Ectodermal cell (in vitro differentiated cells): ENCODE measurements at regions not wholly inside any gene's neighbourhood (a gene's known extent, or its start where the extent isn't known, plus 50 kb on each side); places are given as distances from the start of the nearest gene placed in this dataset.

Experiments used
- H3K27ac ChIP-seq: 2 replicates; pipeline ENCODE4 v1.7.0; 2013; ENCODE audit warnings: mild to moderate bottlenecking, low read depth, low read length; ENCODE audit not compliant: insufficient read depth, poor library complexity, severe bottlenecking
- H3K27me3 ChIP-seq: 2 replicates; pipeline ENCODE4 v1.7.0; 2013; ENCODE audit warnings: mild to moderate bottlenecking, low read length; ENCODE audit not compliant: insufficient read depth, control insufficient read depth, poor library complexity, severe bottlenecking
- H3K36me3 ChIP-seq: one replicate; pipeline ENCODE4 v1.7.0; 2013; ENCODE audit warnings: low read length; ENCODE audit not compliant: control insufficient read depth, insufficient read depth
- H3K4me1 ChIP-seq: one replicate; pipeline ENCODE4 v1.7.0; 2013; ENCODE audit warnings: low read length; ENCODE audit not compliant: control insufficient read depth, insufficient read depth
- H3K4me3 ChIP-seq: 2 replicates; pipeline ENCODE4 v1.7.0; 2013; ENCODE audit warnings: low read depth, low read length, control low read depth; ENCODE audit not compliant: insufficient read depth
- H3K9me3 ChIP-seq: 2 replicates; pipeline ENCODE4 v1.7.0; 2013; ENCODE audit warnings: mild to moderate bottlenecking, low read length, moderate library complexity; ENCODE audit not compliant: control insufficient read depth
- WGBS, 2 experiments: methylation state at CpG; one replicate each; pipeline ENCODE4 v1.1.7; 2013; ENCODE audit warnings: missing lambda C conversion rate in 2 of 2; 5-methylcytosine and 5-hydroxymethylcytosine counted together

DNA sequence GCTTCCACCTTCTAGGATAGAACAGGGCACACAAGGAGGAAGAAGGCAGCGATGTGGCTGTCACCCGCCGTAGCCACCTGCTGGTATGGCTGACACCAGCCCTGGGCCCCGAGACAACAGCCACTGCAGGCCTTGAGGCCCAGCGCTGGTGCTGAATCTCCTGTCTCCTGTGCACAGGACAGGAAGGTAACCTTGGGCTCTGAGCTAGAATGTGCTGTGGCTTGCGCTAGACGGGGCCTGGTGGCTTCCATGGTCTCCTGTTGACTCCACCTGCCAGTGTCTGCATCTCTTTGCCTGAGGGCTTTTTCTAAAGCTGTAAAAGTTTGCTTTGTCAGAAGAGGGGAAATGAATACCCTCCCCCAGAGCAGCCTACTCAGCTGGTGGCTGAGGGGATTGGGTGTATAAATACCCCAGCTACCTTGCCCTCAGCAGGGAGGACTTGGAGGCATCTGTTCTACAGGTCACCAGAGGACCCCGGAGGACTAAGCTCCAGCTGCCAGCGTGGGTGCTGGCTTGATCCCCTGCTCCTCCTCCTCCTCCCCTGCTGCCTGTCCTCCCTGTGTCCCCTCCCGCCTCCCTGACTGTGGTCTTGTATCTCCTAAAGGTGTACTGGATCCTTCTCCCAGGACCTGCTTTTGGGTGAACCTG is 76.1 kb upstream of the SDK2 start:
- Histone ChIP-seq H3K27ac (peak overlapping the region; percentile 83), H3K4me3 (no peak overlapping the region), H3K27me3 (no peaks in the 10 kb centered on the region), H3K36me3 (no peaks in the 10 kb centered on the region), H3K4me1 (peaks cover 25% of the 10 kb centered on the region), H3K9me3 (no peaks in the 10 kb centered on the region)
- WGBS, 2 experiments: 83 to 85% methylated on average over 10 of the region's 10 CpGs

DNA sequence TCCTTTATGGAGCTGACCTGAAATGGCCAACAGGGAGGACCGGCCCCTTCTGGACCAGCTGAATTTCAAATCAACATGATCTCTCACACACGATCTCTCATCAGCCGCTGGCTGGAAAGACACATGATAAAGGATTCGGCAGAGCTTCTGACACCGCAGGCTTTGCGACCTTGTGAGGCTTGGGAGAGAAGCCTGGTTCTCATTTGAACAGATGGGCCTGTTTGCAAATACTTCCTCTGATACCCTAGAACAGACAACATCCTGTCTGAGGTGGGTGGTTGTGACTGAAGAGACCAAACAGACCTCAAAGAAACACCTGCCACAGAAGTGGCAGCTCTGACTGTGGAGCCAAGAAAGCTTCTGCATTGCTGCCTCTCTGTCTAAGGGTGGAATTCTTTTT is 77.9 kb upstream of the SDK2 start:
- H3K27me3 ChIP-seq: no peaks in the 10 kb centered on the region
- H3K4me1 ChIP-seq: peaks cover 25% of the 10 kb centered on the region
- 94 to 96% methylated on average over 6 of the region's 6 CpGs for WGBS, 2 experiments
- H3K4me3 ChIP-seq: no peak overlapping the region
- H3K9me3 ChIP-seq: no peaks in the 10 kb centered on the region
- H3K27ac ChIP-seq: no peak overlapping the region
- H3K36me3 ChIP-seq: no peaks in the 10 kb centered on the region

GRCh38 chr17:73723317-73723716 is 79.1 kb upstream of the SDK2 start:
- Histone ChIP-seq H3K36me3 (no peaks in the 10 kb centered on the region), H3K9me3 (no peaks in the 10 kb centered on the region), H3K27me3 (no peaks in the 10 kb centered on the region), H3K4me3 (no peak overlapping the region), H3K4me1 (peaks cover 25% of the 10 kb centered on the region), H3K27ac (no peak overlapping the region)
- 93 to 95% methylated on average over 3 to 4 of the region's 4 CpGs for WGBS, 2 experiments

- Histone ChIP-seq H3K9me3 (no peaks in the 10 kb centered on the region), H3K27ac (no peak overlapping the region)
- 93 to 95% methylated on average over 5 of the region's 5 CpGs for WGBS, 2 experiments
Measured at GRCh38 chr17:73724341-73724740, 80.1 kb upstream of the SDK2 start.

GRCh38 chr17:73724990-73725389 is 80.7 kb upstream of the SDK2 start:
- peaks cover 10% of the 10 kb centered on the region for H3K4me1 ChIP-seq
- 97 to 98% methylated on average over 4 of the region's 4 CpGs for WGBS, 2 experiments
- H3K27me3 ChIP-seq: no peaks in the 10 kb centered on the region

More at GRCh38 chr17:73724341-73724740, 80.1 kb upstream of the SDK2 start:
- Histone ChIP-seq H3K4me1 (peaks cover 16% of the 10 kb centered on the region), H3K36me3 (no peaks in the 10 kb centered on the region), H3K27me3 (no peaks in the 10 kb centered on the region), H3K4me3 (no peak overlapping the region)

GRCh38 chr17:73725794-73726515 is 81.7 kb upstream of the SDK2 start:
- Histone ChIP-seq H3K4me3 (no peak overlapping the region), H3K36me3 (no peaks in the 10 kb centered on the region), H3K4me1 (peaks cover under 1% of the 10 kb centered on the region), H3K27ac (no peak overlapping the region), H3K9me3 (no peaks in the 10 kb centered on the region), H3K27me3 (no peaks in the 10 kb centered on the region)
- WGBS, 2 experiments: 94% methylated on average over 12 of the region's 12 CpGs

More at GRCh38 chr17:73724990-73725389, 80.7 kb upstream of the SDK2 start:
- Histone ChIP-seq H3K27ac (no peak overlapping the region), H3K4me3 (no peak overlapping the region), H3K9me3 (no peaks in the 10 kb centered on the region), H3K36me3 (no peaks in the 10 kb centered on the region)

GRCh38 chr17:73727941-73728340 is 83.7 kb upstream of the SDK2 start:
- Histone ChIP-seq H3K9me3 (no peaks in the 10 kb centered on the region), H3K27ac (no peak overlapping the region), H3K4me1 (no peaks in the 10 kb centered on the region), H3K36me3 (no peaks in the 10 kb centered on the region), H3K27me3 (no peaks in the 10 kb centered on the region), H3K4me3 (no peak overlapping the region)
- 94% methylated on average over 8 of the region's 8 CpGs for WGBS, 2 experiments

GRCh38 chr17:73729101-73729500 is 84.9 kb upstream of the SDK2 start:
- Histone ChIP-seq H3K9me3 (no peaks in the 10 kb centered on the region), H3K4me1 (no peaks in the 10 kb centered on the region), H3K27me3 (no peaks in the 10 kb centered on the region), H3K36me3 (no peaks in the 10 kb centered on the region), H3K4me3 (no peak overlapping the region), H3K27ac (no peak overlapping the region)
- 92 to 98% methylated on average over 6 of the region's 6 CpGs for WGBS, 2 experiments

GRCh38 chr17:73731733-73732132 is 87.5 kb upstream of the SDK2 start:
- Histone ChIP-seq H3K4me3 (no peak overlapping the region), H3K36me3 (no peaks in the 10 kb centered on the region), H3K9me3 (no peaks in the 10 kb centered on the region), H3K4me1 (no peaks in the 10 kb centered on the region), H3K27ac (no peak overlapping the region), H3K27me3 (no peaks in the 10 kb centered on the region)
- 93 to 95% methylated on average over 10 of the region's 10 CpGs for WGBS, 2 experiments

DNA sequence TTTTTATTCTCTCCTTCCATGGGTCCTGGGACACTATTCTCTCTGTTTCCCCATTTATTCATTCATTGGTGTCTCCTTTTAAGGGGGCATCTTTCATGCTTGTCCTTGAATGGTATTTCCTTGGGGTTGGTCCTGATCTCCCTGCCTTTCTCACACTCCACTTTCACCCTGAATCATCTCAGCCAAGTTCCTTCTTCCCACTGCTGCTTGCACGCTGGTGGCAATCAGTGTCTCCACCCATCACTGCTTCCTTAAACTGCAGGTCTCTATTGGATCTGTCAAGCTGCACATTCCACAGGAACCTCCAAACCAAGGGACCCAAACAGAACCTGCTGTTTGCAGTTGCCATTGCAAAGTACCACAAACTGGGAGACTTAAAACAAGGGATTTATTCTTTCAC is 89.3 kb upstream of the SDK2 start:
- WGBS, 2 experiments: 77 to 87% methylated on average over 1 of the region's 1 CpG
- H3K4me1 ChIP-seq: peaks cover 6% of the 10 kb centered on the region

More for the DNA sequence above, 89.3 kb upstream of the SDK2 start:
- H3K27me3 ChIP-seq: no peaks in the 10 kb centered on the region
- H3K4me3 ChIP-seq: no peak overlapping the region
- no peak overlapping the region for H3K27ac ChIP-seq
- H3K9me3 ChIP-seq: no peaks in the 10 kb centered on the region
- H3K36me3 ChIP-seq: no peaks in the 10 kb centered on the region
